HUES48 (cell line): ENCODE measurements at regions not wholly inside any gene's neighbourhood (a gene's known extent, or its start where the extent isn't known, plus 50 kb on each side); places are given as distances from the start of the nearest gene placed in this dataset.
A peak's percentile ranks its signal among the peaks of the same experiment; 100 is the strongest.
"Not testable (repeated sequence)": the region's sequence is repeated elsewhere in the genome, so short reads cannot be mapped to it uniquely, and the experiment has no call there.

Experiments used
- H3K27ac ChIP-seq: one replicate; pipeline ENCODE4 v1.7.0; 2013; ENCODE audit warnings: low read depth, low read length, inconsistent platforms
- H3K27me3 ChIP-seq: 2 replicates; pipeline ENCODE4 v1.6.1; 2013; ENCODE audit warnings: mild to moderate bottlenecking, low read length; ENCODE audit not compliant: control insufficient read depth, insufficient read depth
- H3K36me3 ChIP-seq: 2 replicates; pipeline ENCODE4 v1.6.1; 2013; ENCODE audit warnings: low read length; ENCODE audit not compliant: control insufficient read depth, insufficient read depth
- H3K4me1 ChIP-seq: 2 replicates; pipeline ENCODE4 v1.6.1; 2013; ENCODE audit warnings: mild to moderate bottlenecking, low read length; ENCODE audit not compliant: control insufficient read depth, insufficient read depth
- H3K4me3 ChIP-seq: 2 replicates; pipeline ENCODE4 v1.5.1; 2013; ENCODE audit warnings: mild to moderate bottlenecking, low read depth, low read length
- H3K9ac ChIP-seq: 2 replicates; pipeline ENCODE4 v1.6.1; 2013; ENCODE audit warnings: mild to moderate bottlenecking, low read depth, low read length, moderate library complexity
- H3K9me3 ChIP-seq: 2 replicates; pipeline ENCODE4 v1.6.1; 2013; ENCODE audit warnings: low read length; ENCODE audit not compliant: control insufficient read depth, insufficient read depth

DNA sequence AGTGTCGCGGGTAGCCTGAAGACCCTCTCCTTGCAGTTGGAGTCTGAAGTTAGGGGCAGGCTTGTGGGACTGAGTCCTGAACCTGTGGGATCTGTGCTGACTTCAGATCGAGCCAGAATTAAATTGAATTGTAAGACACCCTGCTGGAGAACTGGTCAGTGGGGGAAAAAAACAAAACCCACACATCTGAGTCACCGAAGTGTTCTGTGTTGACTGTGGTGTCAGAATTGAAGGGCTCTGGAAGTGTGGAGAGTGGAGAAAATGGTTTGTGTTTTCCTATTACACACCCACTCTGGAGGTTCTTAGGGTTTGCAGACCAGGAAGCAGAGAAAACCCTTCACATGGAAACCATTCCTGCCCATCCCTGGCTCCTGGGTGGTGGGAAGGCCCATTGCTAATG is 209.5 kb upstream of the GALNT2 start:
- H3K27ac ChIP-seq, result no peak overlapping the region
- H3K9me3 ChIP-seq, result no peaks in the 10 kb centered on the region
- no peaks in the 10 kb centered on the region for H3K36me3 ChIP-seq
- H3K4me3 ChIP-seq, result no peak overlapping the region
- no peak overlapping the region for H3K9ac ChIP-seq
- H3K4me1 ChIP-seq, result peaks cover 12% of the 10 kb centered on the region
- H3K27me3 ChIP-seq, result no peaks in the 10 kb centered on the region

DNA sequence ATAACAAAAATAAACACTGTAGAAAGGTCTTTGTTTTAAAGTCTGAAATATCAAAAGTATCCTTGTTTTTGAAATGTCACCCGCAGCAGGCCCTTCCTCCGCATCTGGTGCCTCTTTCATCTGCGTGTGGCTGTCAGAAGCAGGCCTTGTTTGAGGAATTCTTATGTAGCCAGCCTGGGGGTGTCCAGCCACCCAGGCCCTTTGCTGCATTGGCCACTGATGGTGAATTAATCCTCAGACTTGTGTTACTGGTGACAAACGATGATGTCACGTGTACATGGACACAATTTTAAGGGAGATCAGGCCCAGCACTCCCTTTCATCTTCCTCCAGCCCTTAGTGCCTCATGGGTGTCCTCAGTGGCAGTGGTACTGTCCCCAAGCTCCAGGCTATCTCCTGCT is 208.0 kb upstream of the GALNT2 start:
- Histone ChIP-seq H3K4me3 (no peak overlapping the region), H3K36me3 (no peaks in the 10 kb centered on the region), H3K9ac (no peak overlapping the region), H3K4me1 (peaks cover 15% of the 10 kb centered on the region), H3K9me3 (no peaks in the 10 kb centered on the region), H3K27me3 (no peaks in the 10 kb centered on the region), H3K27ac (no peak overlapping the region)

GRCh38 chr1:229860926-229861325 is 206.1 kb upstream of the GALNT2 start:
- no peak overlapping the region for H3K4me3 ChIP-seq
- H3K9me3 ChIP-seq, result no peaks in the 10 kb centered on the region
- no peaks in the 10 kb centered on the region for H3K27me3 ChIP-seq
- H3K4me1 ChIP-seq, result peaks cover 15% of the 10 kb centered on the region
- H3K27ac ChIP-seq, result no peak overlapping the region
- no peaks in the 10 kb centered on the region for H3K36me3 ChIP-seq
- H3K9ac ChIP-seq, result no peak overlapping the region

GRCh38 chr1:229862017-229862774 is 204.8 kb upstream of the GALNT2 start:
- H3K9ac ChIP-seq, result no peak overlapping the region
- peak overlapping the region; percentile 64 for H3K27ac ChIP-seq
- no peaks in the 10 kb centered on the region for H3K36me3 ChIP-seq
- H3K9me3 ChIP-seq, result no peaks in the 10 kb centered on the region
- H3K4me1 ChIP-seq, result peaks cover 15% of the 10 kb centered on the region
- no peaks in the 10 kb centered on the region for H3K27me3 ChIP-seq
- no peak overlapping the region for H3K4me3 ChIP-seq

GRCh38 chr1:229863651-229864545 is 203.1 kb upstream of the GALNT2 start:
- no peak overlapping the region for H3K9ac ChIP-seq
- no peaks in the 10 kb centered on the region for H3K9me3 ChIP-seq
- H3K27ac ChIP-seq, result no peak overlapping the region
- H3K36me3 ChIP-seq, result no peaks in the 10 kb centered on the region
- H3K27me3 ChIP-seq, result no peaks in the 10 kb centered on the region
- peaks cover 15% of the 10 kb centered on the region for H3K4me1 ChIP-seq
- H3K4me3 ChIP-seq, result no peak overlapping the region

DNA sequence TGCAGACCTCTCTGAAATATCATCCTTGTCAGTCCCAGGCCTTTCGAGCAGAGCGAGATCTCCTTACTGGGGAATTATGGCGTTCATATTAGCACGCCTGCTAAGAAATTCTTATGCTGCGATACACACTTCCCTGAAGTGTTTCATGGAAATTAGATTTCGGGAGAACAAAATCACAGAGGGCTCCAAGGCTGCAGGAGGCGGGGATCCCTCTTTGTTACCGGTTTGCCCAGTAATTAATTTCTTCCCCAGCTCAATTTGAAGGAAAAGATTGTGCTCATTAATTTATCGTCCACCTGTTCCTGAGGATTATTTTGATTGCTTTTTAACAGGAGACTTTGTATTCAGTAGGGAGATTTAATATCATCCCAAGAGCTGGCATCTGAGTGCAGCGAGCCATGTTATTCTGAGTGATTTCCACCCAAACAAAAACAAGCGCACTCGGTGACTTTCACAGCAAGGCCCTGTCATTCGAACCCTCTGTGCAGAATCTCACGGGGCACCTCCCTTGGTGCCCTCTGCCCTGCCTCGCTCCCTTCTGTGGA is 202.3 kb upstream of the GALNT2 start:
- H3K9ac ChIP-seq, result no peak overlapping the region
- H3K27ac ChIP-seq, result no peak overlapping the region
- H3K4me1 ChIP-seq, result peaks cover 15% of the 10 kb centered on the region
- no peaks in the 10 kb centered on the region for H3K9me3 ChIP-seq
- H3K36me3 ChIP-seq, result no peaks in the 10 kb centered on the region
- no peaks in the 10 kb centered on the region for H3K27me3 ChIP-seq
- H3K4me3 ChIP-seq, result no peak overlapping the region

DNA sequence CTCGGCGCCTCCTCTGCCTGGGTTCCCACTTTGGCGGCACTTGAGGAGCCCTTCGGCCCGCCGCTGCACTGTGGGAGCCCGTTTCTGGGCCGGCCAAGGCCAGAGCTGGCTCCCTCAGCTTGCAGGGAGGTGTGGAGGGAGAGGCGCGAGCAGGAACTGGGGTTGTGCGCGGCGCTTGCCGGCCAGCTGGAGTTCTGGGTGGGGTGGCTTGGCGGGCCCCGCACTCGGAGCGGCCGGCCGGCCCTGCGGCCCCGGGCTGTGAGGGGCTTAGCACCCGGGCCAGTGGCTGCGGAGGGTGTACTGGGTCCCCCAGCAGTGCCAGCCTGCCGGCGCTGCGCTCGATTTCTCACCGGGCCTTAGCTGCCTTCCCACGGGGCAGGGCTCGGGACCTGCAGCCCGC is 201.7 kb upstream of the GALNT2 start:
- not testable (repeated sequence) for H3K27me3 ChIP-seq, H3K36me3 ChIP-seq, H3K4me3 ChIP-seq, H3K9me3 ChIP-seq, H3K9ac ChIP-seq, H3K27ac ChIP-seq
- H3K4me1 ChIP-seq, result peaks cover 15% of the 10 kb centered on the region

DNA sequence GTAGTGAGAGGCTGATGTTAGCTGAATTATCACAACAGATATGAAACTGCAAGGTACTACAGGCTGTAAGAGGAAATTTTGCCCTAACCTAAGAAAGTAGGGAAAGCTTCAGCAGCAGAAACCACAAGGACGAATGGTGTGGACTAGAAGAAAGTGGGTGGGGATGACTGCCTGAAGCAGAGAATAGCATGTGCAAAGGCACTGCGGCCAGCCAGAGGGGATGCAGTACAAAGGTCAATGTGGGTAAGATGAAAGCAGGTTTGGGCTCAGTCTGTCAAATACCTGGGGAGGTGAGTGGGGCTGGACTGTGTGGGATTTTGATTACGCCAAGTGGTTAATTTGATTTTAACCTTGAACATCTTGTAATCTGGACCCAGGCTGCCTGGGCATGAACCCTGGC is 199.3 kb upstream of the GALNT2 start:
- Histone ChIP-seq H3K36me3 (no peaks in the 10 kb centered on the region), H3K9me3 (no peaks in the 10 kb centered on the region), H3K4me1 (0 out of 2 replicates have a peak, but pooled peaks cover 3% of the 10 kb centered on the region), H3K9ac (no peak overlapping the region), H3K27ac (no peak overlapping the region), H3K4me3 (no peak overlapping the region), H3K27me3 (no peaks in the 10 kb centered on the region)

DNA sequence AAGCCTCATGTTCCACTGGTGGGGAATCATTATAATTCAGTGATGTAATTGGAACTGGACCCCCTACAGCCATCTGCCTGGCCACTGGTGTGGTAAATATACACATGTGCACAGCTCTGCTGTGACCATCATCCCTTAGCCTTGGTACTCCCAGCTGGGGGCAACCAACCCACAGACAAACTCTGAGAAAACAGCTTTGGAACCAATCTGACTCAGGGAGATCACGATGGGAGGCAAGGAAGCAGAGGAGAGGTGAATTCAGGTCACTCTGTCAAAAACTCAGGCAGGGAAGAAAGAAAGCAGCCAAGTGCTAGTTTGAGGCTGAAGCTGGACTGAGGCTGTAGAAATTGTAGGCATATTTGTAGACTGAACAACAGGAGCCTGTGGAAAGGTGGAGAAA is 197.8 kb upstream of the GALNT2 start:
- Histone ChIP-seq H3K9me3 (no peaks in the 10 kb centered on the region), H3K4me3 (no peak overlapping the region), H3K27ac (no peak overlapping the region), H3K4me1 (no peaks in the 10 kb centered on the region), H3K27me3 (no peaks in the 10 kb centered on the region), H3K36me3 (no peaks in the 10 kb centered on the region), H3K9ac (no peak overlapping the region)

DNA sequence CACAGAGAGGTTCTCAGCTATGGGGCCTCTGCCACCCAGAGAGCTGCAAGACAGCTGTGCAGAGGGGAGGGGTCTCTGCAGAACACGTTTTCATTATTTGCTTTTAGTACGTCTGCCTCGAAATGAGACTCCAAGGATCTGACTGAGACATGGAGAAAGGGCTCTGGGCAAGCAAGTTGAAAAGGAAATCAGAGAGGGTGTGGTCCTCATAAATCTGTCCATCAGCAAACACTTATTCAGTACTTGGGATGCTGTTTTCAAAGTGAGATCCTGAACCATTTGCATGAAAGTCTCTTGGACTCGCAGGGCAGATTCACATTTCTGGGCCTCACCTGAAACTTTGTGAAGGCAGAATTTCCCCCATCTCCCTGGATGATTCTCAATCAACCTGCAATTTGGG is 197.4 kb upstream of the GALNT2 start:
- Histone ChIP-seq H3K9me3 (no peaks in the 10 kb centered on the region), H3K27ac (no peak overlapping the region), H3K4me1 (no peaks in the 10 kb centered on the region), H3K27me3 (no peaks in the 10 kb centered on the region), H3K4me3 (no peak overlapping the region), H3K36me3 (no peaks in the 10 kb centered on the region), H3K9ac (no peak overlapping the region)

DNA sequence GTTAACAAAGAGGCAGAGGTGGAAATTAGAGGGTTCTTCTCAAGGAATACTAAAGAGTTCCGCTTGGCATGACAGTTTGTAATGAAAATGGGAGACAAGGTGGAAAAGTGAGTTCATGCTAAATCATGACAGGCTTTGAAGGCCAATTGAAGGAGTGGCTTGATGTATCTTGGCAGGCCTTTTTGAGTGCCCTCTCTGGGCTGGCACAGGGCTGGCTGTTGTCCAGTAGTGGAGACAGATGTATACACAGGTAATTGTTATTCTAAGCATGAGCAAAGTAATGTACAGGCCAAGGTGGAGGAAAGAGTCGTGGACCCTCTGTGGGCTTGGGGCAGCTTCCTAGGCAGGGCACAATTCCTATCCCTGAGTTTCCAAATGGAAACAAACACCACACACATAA is 196.7 kb upstream of the GALNT2 start:
- H3K9ac ChIP-seq, result no peak overlapping the region
- no peak overlapping the region for H3K27ac ChIP-seq
- H3K4me3 ChIP-seq, result no peak overlapping the region
- no peaks in the 10 kb centered on the region for H3K36me3 ChIP-seq
- H3K9me3 ChIP-seq, result no peaks in the 10 kb centered on the region
- H3K4me1 ChIP-seq, result no peaks in the 10 kb centered on the region
- no peaks in the 10 kb centered on the region for H3K27me3 ChIP-seq
